A549 (cell line): ENCODE measurements at regions not wholly inside any gene's neighbourhood (a gene's known extent, or its start where the extent isn't known, plus 50 kb on each side); places are given as distances from the start of the nearest gene placed in this dataset.

ENCODE experiments used
- ATAC-seq, 2 experiments: fragments of 200-7000 bp in 1 of 2; fragments of >200 bp in 1 of 2; cut with Nextera tagmentation in 1 of 2; cut with Tn5 transposase in 1 of 2; 3 replicates each; pipeline versions ENCODE4 v1.8.0 to v1.9.1; 2018 to 2020; ENCODE audit warnings: mild to moderate bottlenecking in 1 of 2, moderate library complexity in 1 of 2
- CTCF ChIA-PET: fragments of 300-600 bp; sonication (Branson Sonifier 250); formaldehyde crosslinking; extraction: SDS; loops from one replicate; lab custom pipeline; 2021; ENCODE audit warnings: antibody characterized with exemption, inconsistent platforms; lab: Yijun Ruan, JAX
- POLR2A ChIA-PET: fragments of 350-600 bp; formaldehyde crosslinking; extraction: SDS; loops from one replicate; lab custom pipeline; 2021; ENCODE audit warnings: antibody characterized with exemption, inconsistent platforms; lab: Yijun Ruan, JAX
- DNase-seq, 2 experiments: peaks; one replicate each; pipeline versions ENCODE4 v3.0.0 to v3.0.0-alpha.2; 2011 to 2016; ENCODE audit warnings: low read depth in 1 of 2, low spot score in 1 of 2
- FAIRE-seq: peaks from 2 replicates; lab custom pipeline; 2011; peaks lifted over from hg19 to GRCh38; lab: Jason Lieb, UNC
- H3K27ac ChIP-seq, 2 experiments: fragments of >200 bp; sonication (Bioruptor Twin); formaldehyde crosslinking; 3 replicates each; pipeline ENCODE4 v1.5.1; 2016 to 2017
- H3K4me1 ChIP-seq: fragments of >200 bp; sonication (Bioruptor Twin); formaldehyde crosslinking; 3 replicates; pipeline ENCODE4 v1.6.1; 2016
- H3K4me2 ChIP-seq: fragments of >200 bp; sonication (Bioruptor Twin); formaldehyde crosslinking; 3 replicates; pipeline ENCODE4 v1.6.1; 2016
- H3K4me3 ChIP-seq: fragments of >200 bp; sonication (Bioruptor Twin); formaldehyde crosslinking; 3 replicates; pipeline ENCODE4 v1.5.1; 2016
- H3K9me3 ChIP-seq: fragments of >200 bp; sonication (Bioruptor Twin); formaldehyde crosslinking; 3 replicates; pipeline ENCODE4 v1.6.1; 2016
- BHLHE40 ChIP-seq: IDR thresholded peaks from 2 replicates; pipeline ENCODE4 v1.6.1; 2012; ENCODE audit warnings: low read depth, low read length, inconsistent platforms
- CBX2 ChIP-seq: fragments of 200-600 bp; sonication (generic); IDR thresholded peaks from 2 replicates; pipeline ENCODE4 v1.6.1; 2016; ENCODE audit warnings: low read depth, mild to moderate bottlenecking, borderline replicate concordance
- EHMT2 ChIP-seq: fragments of 200-600 bp; sonication (generic); IDR thresholded peaks from 2 replicates; pipeline ENCODE4 v1.6.1; 2016; ENCODE audit warnings: antibody characterized with exemption, low read depth, mild to moderate bottlenecking, moderate library complexity
- EP300 ChIP-seq, 2 experiments: fragments of >200 bp; sonication (Bioruptor Twin); formaldehyde crosslinking; IDR thresholded peaks; 2 replicates in 1 of 2; 3 replicates in 1 of 2; pipeline ENCODE4 v1.6.1; 2016 to 2017
- FOSB ChIP-seq: fragments of 250-450 bp; sonication (Bioruptor Pico); IDR thresholded peaks from 2 replicates; pipeline ENCODE4 v1.5.0; 2020; ENCODE audit warnings: mild to moderate bottlenecking, moderate library complexity
- FOXS1 ChIP-seq: fragments of 250-450 bp; sonication (Bioruptor Pico); IDR thresholded peaks from 2 replicates; pipeline ENCODE4 v1.5.0; 2020; ENCODE audit warnings: mild to moderate bottlenecking, moderate library complexity
- HDAC2 ChIP-seq: fragments of 200-600 bp; sonication (generic); IDR thresholded peaks from 2 replicates; pipeline ENCODE4 v1.6.1; 2016
- JUN ChIP-seq, 2 experiments: fragments of >200 bp; sonication (Bioruptor Twin); formaldehyde crosslinking; IDR thresholded peaks; 2 replicates in 1 of 2; 3 replicates in 1 of 2; pipeline ENCODE4 v1.6.1; 2016 to 2017
- JUNB ChIP-seq: fragments of >200 bp; sonication (Bioruptor Twin); formaldehyde crosslinking; IDR thresholded peaks from 2 replicates; pipeline ENCODE4 v1.6.1; 2016
- NFE2L2 ChIP-seq: fragments of 150-350 bp; conservative IDR thresholded peaks from 2 replicates; pipeline ENCODE4 v1.6.1; 2014; ENCODE audit warnings: low read length
- POLR2A ChIP-seq: IDR thresholded peaks from 2 replicates; pipeline ENCODE4 v1.6.1; 2012; ENCODE audit warnings: mild to moderate bottlenecking, low read length
- RAD21 ChIP-seq, 2 experiments: fragments of >200 bp in 1 of 2; sonication (Bioruptor Twin) in 1 of 2; formaldehyde crosslinking in 1 of 2; IDR thresholded peaks in 1 of 2; conservative IDR thresholded peaks in 1 of 2; 2 replicates in 1 of 2; 3 replicates in 1 of 2; pipeline ENCODE4 v1.6.1; 2012 to 2018; ENCODE audit warnings: inconsistent platforms in 1 of 2
- RARB ChIP-seq: fragments of 250-450 bp; sonication (Bioruptor Pico); IDR thresholded peaks from 2 replicates; pipeline ENCODE4 v1.8.0; 2021; ENCODE audit warnings: mild to moderate bottlenecking, moderate library complexity
- RCOR1 ChIP-seq: fragments of 150-350 bp; IDR thresholded peaks from 2 replicates; pipeline ENCODE4 v1.6.1; 2014; ENCODE audit warnings: antibody characterized with exemption, low read length, low read depth
- RFX5 ChIP-seq: fragments of 450-650 bp; IDR thresholded peaks from 2 replicates; pipeline ENCODE4 v1.7.1; 2014; ENCODE audit warnings: antibody characterized with exemption, mild to moderate bottlenecking, moderate library complexity
- RNF2 ChIP-seq: fragments of 200-600 bp; sonication (generic); IDR thresholded peaks from 2 replicates; pipeline ENCODE4 v1.6.1; 2016; ENCODE audit warnings: low read depth, mild to moderate bottlenecking, antibody characterized with exemption, moderate library complexity, borderline replicate concordance
- ZC3H11A ChIP-seq: fragments of 450-650 bp; IDR thresholded peaks from 2 replicates; pipeline ENCODE4 v1.6.1; 2014; ENCODE audit warnings: antibody characterized with exemption, mild to moderate bottlenecking
- ZSCAN20 ChIP-seq: fragments of 250-450 bp; sonication (Bioruptor Pico); IDR thresholded peaks from 2 replicates; pipeline ENCODE4 v1.8.0; 2022; ENCODE audit warnings: mild to moderate bottlenecking, moderate library complexity
- WGBS: methylation state at CpG from one replicate; pipeline ENCODE4 v1.1.6; 2017; ENCODE audit errors: missing lambda C conversion rate; 5-methylcytosine and 5-hydroxymethylcytosine counted together
- TF ChIP-seq, protein P1 (sequence below): fragments of 250-450 bp; sonication (Bioruptor Pico); IDR thresholded peaks from 2 replicates; pipeline ENCODE4 v1.5.0; 2020; ENCODE audit warnings: low read depth, mild to moderate bottlenecking, moderate library complexity
- TF ChIP-seq, protein P2 (sequence below): fragments of 150-350 bp; IDR thresholded peaks from 2 replicates; pipeline ENCODE4 v1.6.1; 2014; ENCODE audit warnings: low read depth, mild to moderate bottlenecking, low read length
- TF ChIP-seq, protein P3 (sequence below): IDR thresholded peaks from 2 replicates; pipeline ENCODE4 v1.6.1; 2012
- TF ChIP-seq, protein P4 (sequence below): fragments of >200 bp; sonication (Bioruptor Twin); formaldehyde crosslinking; IDR thresholded peaks from 3 replicates; pipeline ENCODE4 v1.5.1; 2016
- TF ChIP-seq, protein P5 (sequence below): fragments of 200-600 bp; sonication (generic); IDR thresholded peaks from 2 replicates; pipeline ENCODE4 v1.6.1; 2016; ENCODE audit warnings: antibody characterized with exemption, mild to moderate bottlenecking, moderate library complexity

DNA sequence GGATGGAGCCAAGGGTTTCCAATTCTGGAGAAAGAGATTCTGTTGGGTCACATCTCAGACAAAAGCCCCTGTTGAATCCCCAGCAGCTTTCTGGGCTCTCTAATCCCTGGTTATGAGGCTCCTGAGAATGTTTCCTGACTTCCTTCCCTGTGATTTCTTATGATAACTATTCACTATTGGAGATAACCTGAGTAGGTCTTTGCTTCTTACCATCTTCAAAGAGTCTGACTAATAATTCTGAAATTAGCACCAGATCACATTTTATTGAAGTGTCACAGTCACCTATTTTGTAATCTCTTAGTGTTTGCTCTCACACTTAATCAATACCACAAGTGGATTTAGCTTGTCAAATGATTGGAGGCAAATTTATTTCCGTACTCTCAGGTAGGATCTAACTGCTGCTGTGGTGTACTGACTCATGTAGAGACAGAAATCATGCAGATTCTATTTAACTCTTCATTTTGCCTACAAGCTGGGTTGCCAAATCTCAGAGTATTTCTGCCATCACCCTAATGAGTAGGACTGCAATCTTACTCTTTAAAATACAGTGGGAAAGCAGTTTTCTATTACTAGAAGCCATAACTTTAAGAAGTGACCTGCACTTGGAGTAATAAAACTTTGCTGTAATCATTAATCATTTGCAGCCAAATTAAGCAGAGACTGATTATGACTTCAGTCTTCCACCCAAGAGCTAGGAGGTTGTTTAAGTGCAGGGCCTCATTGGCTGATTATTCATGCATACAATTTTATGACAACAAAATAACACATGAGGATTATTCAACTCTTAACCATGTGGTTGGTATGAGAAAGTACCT, 422.1 kb downstream of the EPM2A start:
- no peak for ATAC-seq
- no peak for FAIRE-seq
- 0 out of 3 replicates have a peak, but pooled peaks cover 2% of the 10 kb centered on the region for H3K9me3 ChIP-seq
- TF ChIP-seq, protein P1, sequence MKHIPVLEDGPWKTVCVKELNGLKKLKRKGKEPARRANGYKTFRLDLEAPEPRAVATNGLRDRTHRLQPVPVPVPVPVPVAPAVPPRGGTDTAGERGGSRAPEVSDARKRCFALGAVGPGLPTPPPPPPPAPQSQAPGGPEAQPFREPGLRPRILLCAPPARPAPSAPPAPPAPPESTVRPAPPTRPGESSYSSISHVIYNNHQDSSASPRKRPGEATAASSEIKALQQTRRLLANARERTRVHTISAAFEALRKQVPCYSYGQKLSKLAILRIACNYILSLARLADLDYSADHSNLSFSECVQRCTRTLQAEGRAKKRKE = no peak
- no peak for TF ChIP-seq JUNB
- no peak for TF ChIP-seq RNF2
- TF ChIP-seq ZC3H11A = no peak
- TF ChIP-seq, protein P2, sequence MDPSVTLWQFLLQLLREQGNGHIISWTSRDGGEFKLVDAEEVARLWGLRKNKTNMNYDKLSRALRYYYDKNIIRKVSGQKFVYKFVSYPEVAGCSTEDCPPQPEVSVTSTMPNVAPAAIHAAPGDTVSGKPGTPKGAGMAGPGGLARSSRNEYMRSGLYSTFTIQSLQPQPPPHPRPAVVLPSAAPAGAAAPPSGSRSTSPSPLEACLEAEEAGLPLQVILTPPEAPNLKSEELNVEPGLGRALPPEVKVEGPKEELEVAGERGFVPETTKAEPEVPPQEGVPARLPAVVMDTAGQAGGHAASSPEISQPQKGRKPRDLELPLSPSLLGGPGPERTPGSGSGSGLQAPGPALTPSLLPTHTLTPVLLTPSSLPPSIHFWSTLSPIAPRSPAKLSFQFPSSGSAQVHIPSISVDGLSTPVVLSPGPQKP = no peak
- TF ChIP-seq ZSCAN20 (CRISPR knock-in tag) = no peak
- no peak for TF ChIP-seq NFE2L2
- TF ChIP-seq, protein P3, sequence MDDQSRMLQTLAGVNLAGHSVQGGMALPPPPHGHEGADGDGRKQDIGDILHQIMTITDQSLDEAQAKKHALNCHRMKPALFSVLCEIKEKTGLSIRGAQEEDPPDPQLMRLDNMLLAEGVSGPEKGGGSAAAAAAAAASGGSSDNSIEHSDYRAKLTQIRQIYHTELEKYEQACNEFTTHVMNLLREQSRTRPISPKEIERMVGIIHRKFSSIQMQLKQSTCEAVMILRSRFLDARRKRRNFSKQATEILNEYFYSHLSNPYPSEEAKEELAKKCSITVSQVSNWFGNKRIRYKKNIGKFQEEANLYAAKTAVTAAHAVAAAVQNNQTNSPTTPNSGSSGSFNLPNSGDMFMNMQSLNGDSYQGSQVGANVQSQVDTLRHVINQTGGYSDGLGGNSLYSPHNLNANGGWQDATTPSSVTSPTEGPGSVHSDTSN = no peak
- TF ChIP-seq, protein P4, sequence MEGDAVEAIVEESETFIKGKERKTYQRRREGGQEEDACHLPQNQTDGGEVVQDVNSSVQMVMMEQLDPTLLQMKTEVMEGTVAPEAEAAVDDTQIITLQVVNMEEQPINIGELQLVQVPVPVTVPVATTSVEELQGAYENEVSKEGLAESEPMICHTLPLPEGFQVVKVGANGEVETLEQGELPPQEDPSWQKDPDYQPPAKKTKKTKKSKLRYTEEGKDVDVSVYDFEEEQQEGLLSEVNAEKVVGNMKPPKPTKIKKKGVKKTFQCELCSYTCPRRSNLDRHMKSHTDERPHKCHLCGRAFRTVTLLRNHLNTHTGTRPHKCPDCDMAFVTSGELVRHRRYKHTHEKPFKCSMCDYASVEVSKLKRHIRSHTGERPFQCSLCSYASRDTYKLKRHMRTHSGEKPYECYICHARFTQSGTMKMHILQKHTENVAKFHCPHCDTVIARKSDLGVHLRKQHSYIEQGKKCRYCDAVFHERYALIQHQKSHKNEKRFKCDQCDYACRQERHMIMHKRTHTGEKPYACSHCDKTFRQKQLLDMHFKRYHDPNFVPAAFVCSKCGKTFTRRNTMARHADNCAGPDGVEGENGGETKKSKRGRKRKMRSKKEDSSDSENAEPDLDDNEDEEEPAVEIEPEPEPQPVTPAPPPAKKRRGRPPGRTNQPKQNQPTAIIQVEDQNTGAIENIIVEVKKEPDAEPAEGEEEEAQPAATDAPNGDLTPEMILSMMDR = no peak
- TF ChIP-seq CBX2 = no peak
- no peaks in the 10 kb centered on the region for H3K4me1 ChIP-seq
- no peak overlapping the region for H3K27ac ChIP-seq
- H3K4me3 ChIP-seq = no peak overlapping the region
- CTCF ChIA-PET = no interaction called here
- no peak for DNase-seq
- POLR2A ChIA-PET = no interaction called here
- no peak overlapping the region for H3K4me2 ChIP-seq
- 8% methylated on average over 1 of the region's 1 CpG for WGBS

DNA sequence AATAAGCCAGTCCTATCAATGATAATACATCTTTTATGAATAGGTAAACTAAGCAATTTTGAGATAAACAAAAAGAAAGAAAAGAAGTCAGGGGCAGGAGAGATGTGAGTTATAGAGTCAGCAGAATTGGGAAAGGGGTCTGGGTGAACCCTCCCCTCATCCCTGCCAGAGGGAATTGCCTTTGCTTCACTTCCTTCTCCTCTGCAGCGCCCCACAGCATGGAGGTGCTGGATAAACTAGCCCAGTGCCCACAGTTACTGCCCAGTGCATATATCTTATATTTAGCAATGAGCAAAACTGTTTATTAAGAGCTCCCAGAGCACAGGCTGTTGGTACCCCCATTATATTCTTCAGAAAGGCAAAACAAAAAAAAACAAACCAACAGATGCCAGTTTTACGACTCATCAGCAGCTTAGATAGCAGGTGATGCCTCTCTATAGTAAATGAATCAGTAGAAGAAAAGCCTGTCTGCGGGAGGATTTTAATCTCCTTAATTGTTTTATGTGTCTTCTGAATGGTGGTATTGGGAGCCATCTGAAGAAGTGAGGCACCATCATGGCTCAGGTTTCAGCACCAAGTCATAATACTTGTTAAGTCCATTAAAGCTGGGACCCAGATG, 419.2 kb downstream of the EPM2A start:
- Histone ChIP-seq H3K9me3 (0 out of 3 replicates have a peak, but pooled peaks cover 2% of the 10 kb centered on the region), H3K4me3 (no peak overlapping the region), H3K4me2 (no peak overlapping the region), H3K27ac (no peak overlapping the region), H3K4me1 (no peaks in the 10 kb centered on the region)
- 8% methylated on average over 3 of the region's 3 CpGs for WGBS
- ChIA-PET CTCF (no interaction called here), POLR2A (no interaction called here)
- ATAC-seq (no peak), FAIRE-seq (no peak), DNase-seq (no peak)
- TF ChIP-seq RAD21 (conservative IDR thresholded peaks at IDR 0.05 in 1 of 2, IDR thresholded peaks at IDR 0.05 in 1 of 2) (no peak), EP300 (IDR thresholded peaks at IDR 0.05) (no peak), FOSB (CRISPR knock-in tag) (no peak), RCOR1 (no peak), JUN (IDR thresholded peaks at IDR 0.05) (no peak), HDAC2 (no peak), BHLHE40 (no peak), POLR2A (no peak), RARB (CRISPR knock-in tag) (no peak), FOXS1 (no peak), EHMT2 (no peak), ZSCAN20 (CRISPR knock-in tag) (no peak), RFX5 (no peak)
- TF ChIP-seq, protein P2 = no peak
- TF ChIP-seq, protein P5, sequence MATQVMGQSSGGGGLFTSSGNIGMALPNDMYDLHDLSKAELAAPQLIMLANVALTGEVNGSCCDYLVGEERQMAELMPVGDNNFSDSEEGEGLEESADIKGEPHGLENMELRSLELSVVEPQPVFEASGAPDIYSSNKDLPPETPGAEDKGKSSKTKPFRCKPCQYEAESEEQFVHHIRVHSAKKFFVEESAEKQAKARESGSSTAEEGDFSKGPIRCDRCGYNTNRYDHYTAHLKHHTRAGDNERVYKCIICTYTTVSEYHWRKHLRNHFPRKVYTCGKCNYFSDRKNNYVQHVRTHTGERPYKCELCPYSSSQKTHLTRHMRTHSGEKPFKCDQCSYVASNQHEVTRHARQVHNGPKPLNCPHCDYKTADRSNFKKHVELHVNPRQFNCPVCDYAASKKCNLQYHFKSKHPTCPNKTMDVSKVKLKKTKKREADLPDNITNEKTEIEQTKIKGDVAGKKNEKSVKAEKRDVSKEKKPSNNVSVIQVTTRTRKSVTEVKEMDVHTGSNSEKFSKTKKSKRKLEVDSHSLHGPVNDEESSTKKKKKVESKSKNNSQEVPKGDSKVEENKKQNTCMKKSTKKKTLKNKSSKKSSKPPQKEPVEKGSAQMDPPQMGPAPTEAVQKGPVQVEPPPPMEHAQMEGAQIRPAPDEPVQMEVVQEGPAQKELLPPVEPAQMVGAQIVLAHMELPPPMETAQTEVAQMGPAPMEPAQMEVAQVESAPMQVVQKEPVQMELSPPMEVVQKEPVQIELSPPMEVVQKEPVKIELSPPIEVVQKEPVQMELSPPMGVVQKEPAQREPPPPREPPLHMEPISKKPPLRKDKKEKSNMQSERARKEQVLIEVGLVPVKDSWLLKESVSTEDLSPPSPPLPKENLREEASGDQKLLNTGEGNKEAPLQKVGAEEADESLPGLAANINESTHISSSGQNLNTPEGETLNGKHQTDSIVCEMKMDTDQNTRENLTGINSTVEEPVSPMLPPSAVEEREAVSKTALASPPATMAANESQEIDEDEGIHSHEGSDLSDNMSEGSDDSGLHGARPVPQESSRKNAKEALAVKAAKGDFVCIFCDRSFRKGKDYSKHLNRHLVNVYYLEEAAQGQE = no peak
- TF ChIP-seq, protein P4 = no peak
